ENCODE measurements at regions not wholly inside any gene's neighbourhood (a gene's known extent, or its start where the extent isn't known, plus 50 kb on each side); places are given as distances from the start of the nearest gene placed in this dataset.
A peak's percentile ranks its signal among the peaks of the same experiment; 100 is the strongest.

DNA sequence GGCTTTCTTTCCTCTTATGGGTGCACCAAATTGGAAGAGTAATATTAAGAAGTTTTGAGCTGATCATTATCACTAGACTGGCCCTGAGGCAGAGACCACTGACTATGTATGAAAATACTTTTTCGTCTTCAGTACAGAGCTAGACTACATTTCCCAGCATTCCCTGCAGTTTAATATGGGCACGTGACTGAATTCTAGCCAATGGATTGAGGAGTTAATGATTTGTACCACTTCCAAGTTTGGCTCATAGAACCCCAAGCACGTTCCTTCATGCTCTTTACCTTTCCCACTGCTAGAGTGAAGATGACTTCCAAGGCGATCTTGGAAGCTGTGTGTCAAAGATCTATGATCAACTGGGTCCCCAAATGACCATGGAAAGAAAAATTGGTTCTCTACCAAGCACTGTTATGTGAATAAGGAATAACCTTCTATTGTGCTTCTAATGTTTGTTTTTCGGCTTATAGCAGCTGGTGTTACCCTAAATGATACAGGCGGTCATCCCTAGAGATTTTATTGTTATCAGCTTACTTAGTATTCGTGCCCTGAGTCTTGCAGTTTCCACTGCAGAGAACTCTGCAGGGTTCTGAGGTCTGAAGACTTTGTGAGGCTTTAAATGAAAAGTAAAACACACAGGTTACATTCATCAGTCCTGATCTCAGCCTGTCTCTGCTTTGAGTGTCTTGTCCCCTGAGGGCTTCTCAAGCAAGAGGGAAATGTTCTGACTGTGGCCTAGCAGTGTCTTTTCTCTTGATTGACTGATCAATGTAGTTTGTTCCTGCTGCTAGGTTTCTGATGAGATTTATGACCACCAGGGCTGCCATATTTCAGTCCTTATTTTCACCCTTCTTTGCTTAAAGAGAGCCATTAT lies 486.8 kb downstream of the PDCD6IP start:
- Histone ChIP-seq H3K36me3 (ENCODE audit: control insufficient read depth, insufficient read depth, low read length) (no peaks in the 10 kb centered on the region), H3K4me3 (ENCODE audit: low read depth, low read length) (no peak overlapping the region), H3K27me3 (ENCODE audit: control insufficient read depth, insufficient read depth, low read length) (no peaks in the 10 kb centered on the region)
- FAIRE-seq (peak; percentile 60), DNase-seq (ENCODE audit: low read depth) (no peak)
- TF ChIP-seq, protein P1, sequence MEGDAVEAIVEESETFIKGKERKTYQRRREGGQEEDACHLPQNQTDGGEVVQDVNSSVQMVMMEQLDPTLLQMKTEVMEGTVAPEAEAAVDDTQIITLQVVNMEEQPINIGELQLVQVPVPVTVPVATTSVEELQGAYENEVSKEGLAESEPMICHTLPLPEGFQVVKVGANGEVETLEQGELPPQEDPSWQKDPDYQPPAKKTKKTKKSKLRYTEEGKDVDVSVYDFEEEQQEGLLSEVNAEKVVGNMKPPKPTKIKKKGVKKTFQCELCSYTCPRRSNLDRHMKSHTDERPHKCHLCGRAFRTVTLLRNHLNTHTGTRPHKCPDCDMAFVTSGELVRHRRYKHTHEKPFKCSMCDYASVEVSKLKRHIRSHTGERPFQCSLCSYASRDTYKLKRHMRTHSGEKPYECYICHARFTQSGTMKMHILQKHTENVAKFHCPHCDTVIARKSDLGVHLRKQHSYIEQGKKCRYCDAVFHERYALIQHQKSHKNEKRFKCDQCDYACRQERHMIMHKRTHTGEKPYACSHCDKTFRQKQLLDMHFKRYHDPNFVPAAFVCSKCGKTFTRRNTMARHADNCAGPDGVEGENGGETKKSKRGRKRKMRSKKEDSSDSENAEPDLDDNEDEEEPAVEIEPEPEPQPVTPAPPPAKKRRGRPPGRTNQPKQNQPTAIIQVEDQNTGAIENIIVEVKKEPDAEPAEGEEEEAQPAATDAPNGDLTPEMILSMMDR (IDR thresholded peaks at IDR 0.05; ENCODE audit: insufficient read depth, low read length, severe bottlenecking), result no peak

DNA sequence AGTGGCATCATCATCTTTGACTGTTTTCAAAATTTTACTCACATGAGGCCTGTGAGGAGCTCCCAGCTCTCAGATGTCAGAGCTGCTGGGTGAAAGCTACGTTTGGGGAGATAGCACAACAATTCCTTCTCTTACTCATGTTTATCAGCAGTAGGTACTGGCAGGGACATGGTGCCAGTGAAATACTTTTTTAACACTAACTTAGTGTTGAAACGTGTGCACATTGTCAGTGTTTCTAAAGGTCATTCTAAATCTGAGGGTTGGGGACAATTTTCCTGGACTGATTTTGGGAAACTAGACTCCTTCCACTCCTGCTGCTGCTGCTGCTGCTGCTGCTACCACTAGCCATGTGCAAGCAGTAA lies 487.4 kb downstream of the PDCD6IP start:
- TF ChIP-seq, protein P1 (IDR thresholded peaks at IDR 0.05; ENCODE audit: insufficient read depth, low read length, severe bottlenecking), result no peak
- H3K4me3 ChIP-seq (ENCODE audit: low read depth, low read length), result no peak overlapping the region
- DNase-seq (ENCODE audit: low read depth) (no peak), FAIRE-seq (no peak)
- H3K27me3 ChIP-seq (ENCODE audit: control insufficient read depth, insufficient read depth, low read length), result no peaks in the 10 kb centered on the region
- H3K36me3 ChIP-seq (ENCODE audit: control insufficient read depth, insufficient read depth, low read length), result no peaks in the 10 kb centered on the region

DNA sequence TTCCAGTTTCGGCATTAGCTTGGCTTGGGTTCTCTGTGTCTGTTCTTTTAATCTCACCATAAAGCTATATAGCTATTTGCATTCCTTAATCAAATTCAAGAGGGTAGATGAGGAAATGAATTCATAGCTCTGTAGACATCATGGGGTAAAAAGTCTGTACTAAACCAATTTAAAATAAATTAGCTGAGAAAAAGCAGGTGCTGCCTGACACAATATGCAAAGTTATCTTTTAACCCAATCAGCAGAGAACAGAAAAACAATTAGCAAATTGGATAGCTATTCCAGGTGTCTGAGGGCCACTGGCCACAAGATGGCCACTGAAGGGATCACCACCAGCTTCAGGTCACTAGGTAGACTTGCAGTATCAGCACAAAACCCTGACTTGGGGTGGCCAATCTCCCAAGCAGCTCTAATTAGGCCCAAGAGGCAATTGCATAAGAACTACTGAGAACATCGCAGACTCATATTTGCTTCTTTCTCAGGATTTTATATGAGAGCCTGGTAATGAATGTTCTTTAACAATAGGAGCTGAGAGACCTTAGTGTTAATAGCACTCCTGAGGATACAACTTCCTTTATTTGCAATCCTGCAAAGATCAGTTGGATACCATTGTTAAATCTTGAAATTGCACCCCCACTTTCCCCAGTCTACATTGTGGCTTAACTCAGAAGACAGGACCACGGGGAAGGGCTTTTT lies 494.3 kb downstream of the PDCD6IP start:
- TF ChIP-seq, protein P1 (IDR thresholded peaks at IDR 0.05; ENCODE audit: insufficient read depth, low read length, severe bottlenecking), result no peak
- Histone ChIP-seq H3K36me3 (ENCODE audit: control insufficient read depth, insufficient read depth, low read length) (no peaks in the 10 kb centered on the region), H3K27me3 (ENCODE audit: control insufficient read depth, insufficient read depth, low read length) (no peaks in the 10 kb centered on the region), H3K4me3 (ENCODE audit: low read depth, low read length) (no peak overlapping the region)
- FAIRE-seq (no peak), DNase-seq (ENCODE audit: low read depth) (no peak)

DNA sequence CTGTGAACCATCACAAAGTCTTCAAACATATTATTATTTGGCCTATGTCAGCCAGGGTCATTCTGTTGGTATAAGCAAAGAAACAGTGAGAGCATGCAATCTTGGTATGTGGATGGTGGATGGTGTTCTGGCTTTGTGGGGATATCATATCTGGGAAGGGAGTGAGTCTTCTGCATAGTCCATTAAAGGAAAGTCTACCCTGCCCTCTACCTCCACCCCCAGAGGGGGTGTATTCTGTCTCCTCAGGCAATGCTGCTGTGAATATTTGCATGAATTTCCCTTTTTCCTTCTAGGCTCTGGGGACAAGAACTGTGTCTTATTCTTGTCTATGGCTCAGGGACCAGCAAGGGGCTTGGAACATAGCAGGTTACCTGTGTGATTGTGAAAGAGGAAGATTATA lies 495.8 kb downstream of the PDCD6IP start:
- Histone ChIP-seq H3K36me3 (ENCODE audit: control insufficient read depth, insufficient read depth, low read length) (no peaks in the 10 kb centered on the region), H3K27me3 (ENCODE audit: control insufficient read depth, insufficient read depth, low read length) (no peaks in the 10 kb centered on the region), H3K4me3 (ENCODE audit: low read depth, low read length) (no peak overlapping the region)
- no peak for DNase-seq (ENCODE audit: low read depth)
- TF ChIP-seq, protein P1 (IDR thresholded peaks at IDR 0.05; ENCODE audit: insufficient read depth, low read length, severe bottlenecking), result no peak
- no peak for FAIRE-seq

DNA sequence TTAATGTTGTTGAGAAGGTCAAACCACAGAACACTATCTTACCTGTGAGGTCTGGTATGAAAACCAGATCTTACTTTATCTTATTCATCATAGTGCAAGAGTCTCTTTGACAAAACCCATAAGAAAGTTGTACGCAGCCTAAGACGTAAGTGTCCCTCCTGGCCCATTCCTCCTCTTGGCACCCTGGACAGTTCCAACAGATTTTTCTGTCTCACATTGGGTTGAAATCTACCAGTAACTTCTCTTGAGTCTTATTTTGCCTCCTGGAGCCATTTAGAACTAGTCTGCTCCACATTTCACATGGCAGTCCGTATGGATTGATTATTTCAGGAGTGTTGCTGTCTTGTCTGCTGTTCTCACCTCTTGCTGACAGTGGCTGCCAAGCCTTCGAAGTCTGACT lies 498.4 kb downstream of the PDCD6IP start:
- no peak for DNase-seq (ENCODE audit: low read depth)
- TF ChIP-seq, protein P1 (IDR thresholded peaks at IDR 0.05; ENCODE audit: insufficient read depth, low read length, severe bottlenecking), result no peak
- Histone ChIP-seq H3K27me3 (ENCODE audit: control insufficient read depth, insufficient read depth, low read length) (no peaks in the 10 kb centered on the region), H3K4me3 (ENCODE audit: low read depth, low read length) (no peak overlapping the region), H3K36me3 (ENCODE audit: control insufficient read depth, insufficient read depth, low read length) (no peaks in the 10 kb centered on the region)
- FAIRE-seq, result no peak
